Ectodermal cell (in vitro differentiated cells): ENCODE measurements at regions not wholly inside any gene's neighbourhood (a gene's known extent, or its start where the extent isn't known, plus 50 kb on each side); places are given as distances from the start of the nearest gene placed in this dataset.

Experiments
- H3K27ac ChIP-seq: 2 replicates; pipeline ENCODE4 v1.7.0; 2013; ENCODE audit warnings: mild to moderate bottlenecking, low read depth, low read length; ENCODE audit not compliant: insufficient read depth, poor library complexity, severe bottlenecking
- H3K27me3 ChIP-seq: 2 replicates; pipeline ENCODE4 v1.7.0; 2013; ENCODE audit warnings: mild to moderate bottlenecking, low read length; ENCODE audit not compliant: insufficient read depth, control insufficient read depth, poor library complexity, severe bottlenecking
- H3K36me3 ChIP-seq: one replicate; pipeline ENCODE4 v1.7.0; 2013; ENCODE audit warnings: low read length; ENCODE audit not compliant: control insufficient read depth, insufficient read depth
- H3K4me1 ChIP-seq: one replicate; pipeline ENCODE4 v1.7.0; 2013; ENCODE audit warnings: low read length; ENCODE audit not compliant: control insufficient read depth, insufficient read depth
- H3K4me3 ChIP-seq: 2 replicates; pipeline ENCODE4 v1.7.0; 2013; ENCODE audit warnings: low read depth, low read length, control low read depth; ENCODE audit not compliant: insufficient read depth
- H3K9me3 ChIP-seq: 2 replicates; pipeline ENCODE4 v1.7.0; 2013; ENCODE audit warnings: mild to moderate bottlenecking, low read length, moderate library complexity; ENCODE audit not compliant: control insufficient read depth
- WGBS, 2 experiments: methylation state at CpG; one replicate each; pipeline ENCODE4 v1.1.7; 2013; ENCODE audit warnings: missing lambda C conversion rate in 2 of 2; 5-methylcytosine and 5-hydroxymethylcytosine counted together

- Histone ChIP-seq H3K4me1 (no peaks in the 10 kb centered on the region), H3K9me3 (no peaks in the 10 kb centered on the region), H3K36me3 (no peaks in the 10 kb centered on the region), H3K27ac (no peak overlapping the region), H3K27me3 (no peaks in the 10 kb centered on the region), H3K4me3 (no peak overlapping the region)
These were observed 516.2 kb downstream of the ELAVL2 start for GRCh38 chr9:23309800-23310199.

DNA sequence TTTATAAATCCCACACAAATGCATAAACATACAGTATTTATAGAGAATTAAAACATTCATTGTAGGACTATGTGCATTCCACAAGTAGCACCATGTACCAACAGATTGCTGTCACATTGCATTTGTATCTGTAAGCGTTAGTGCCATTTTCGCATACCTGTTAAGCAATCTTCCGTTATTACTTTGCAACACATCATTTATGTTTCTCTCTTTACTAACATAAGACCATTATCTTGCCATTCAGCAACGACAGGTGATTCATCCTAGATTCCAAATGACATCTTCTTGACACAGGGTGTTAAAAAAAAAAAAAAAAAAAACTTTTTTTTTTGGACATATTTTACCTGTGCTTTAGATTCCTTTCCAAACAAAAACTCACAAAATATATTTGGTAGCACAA lies 511.8 kb downstream of the ELAVL2 start:
- Histone ChIP-seq H3K36me3 (no peaks in the 10 kb centered on the region), H3K27me3 (no peaks in the 10 kb centered on the region), H3K9me3 (no peaks in the 10 kb centered on the region), H3K27ac (no peak overlapping the region), H3K4me1 (no peaks in the 10 kb centered on the region), H3K4me3 (no peak overlapping the region)
- 94 to 97% methylated on average over 4 of the region's 4 CpGs for WGBS, 2 experiments

GRCh38 chr9:23319092-23319491 lies 506.9 kb downstream of the ELAVL2 start:
- H3K27me3 ChIP-seq, result no peaks in the 10 kb centered on the region
- no peaks in the 10 kb centered on the region for H3K36me3 ChIP-seq
- H3K27ac ChIP-seq, result no peak overlapping the region
- H3K4me1 ChIP-seq, result no peaks in the 10 kb centered on the region
- H3K4me3 ChIP-seq, result no peak overlapping the region
- no peaks in the 10 kb centered on the region for H3K9me3 ChIP-seq

- Histone ChIP-seq H3K27me3 (no peaks in the 10 kb centered on the region), H3K36me3 (no peaks in the 10 kb centered on the region), H3K27ac (no peak overlapping the region), H3K9me3 (no peaks in the 10 kb centered on the region), H3K4me3 (no peak overlapping the region), H3K4me1 (no peaks in the 10 kb centered on the region)
- 90 to 93% methylated on average over 2 of the region's 2 CpGs for WGBS, 2 experiments
These were observed 505.0 kb downstream of the ELAVL2 start for GRCh38 chr9:23321049-23321448.

DNA sequence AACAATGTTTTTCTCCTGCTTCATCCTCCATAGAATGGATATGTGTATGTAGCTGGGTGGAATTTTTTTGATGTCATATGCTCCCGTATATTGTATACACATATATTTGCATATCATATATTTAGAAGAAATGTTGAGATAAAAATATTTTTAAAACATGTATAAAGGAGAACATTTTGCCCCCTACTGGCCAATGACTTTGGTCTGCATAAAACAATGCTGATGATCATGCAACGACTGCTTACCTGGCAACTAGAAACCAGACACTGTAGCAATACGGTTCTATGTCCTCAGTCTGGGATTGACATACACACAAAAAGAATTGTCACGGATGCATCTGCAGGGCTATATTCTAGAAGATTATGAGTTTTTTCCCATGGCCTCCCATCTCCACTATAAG lies 503.6 kb downstream of the ELAVL2 start:
- Histone ChIP-seq H3K27me3 (no peaks in the 10 kb centered on the region), H3K9me3 (no peaks in the 10 kb centered on the region), H3K4me3 (no peak overlapping the region), H3K4me1 (no peaks in the 10 kb centered on the region), H3K36me3 (no peaks in the 10 kb centered on the region), H3K27ac (no peak overlapping the region)
- 68 to 87% methylated on average over 3 of the region's 4 CpGs for WGBS, 2 experiments

GRCh38 chr9:23324511-23324910 lies 501.5 kb downstream of the ELAVL2 start:
- H3K4me1 ChIP-seq, result no peaks in the 10 kb centered on the region
- 55 to 63% methylated on average over 4 of the region's 4 CpGs for WGBS, 2 experiments
- H3K27ac ChIP-seq, result no peak overlapping the region
- no peaks in the 10 kb centered on the region for H3K27me3 ChIP-seq
- no peaks in the 10 kb centered on the region for H3K9me3 ChIP-seq
- no peaks in the 10 kb centered on the region for H3K36me3 ChIP-seq
- no peak overlapping the region for H3K4me3 ChIP-seq

DNA sequence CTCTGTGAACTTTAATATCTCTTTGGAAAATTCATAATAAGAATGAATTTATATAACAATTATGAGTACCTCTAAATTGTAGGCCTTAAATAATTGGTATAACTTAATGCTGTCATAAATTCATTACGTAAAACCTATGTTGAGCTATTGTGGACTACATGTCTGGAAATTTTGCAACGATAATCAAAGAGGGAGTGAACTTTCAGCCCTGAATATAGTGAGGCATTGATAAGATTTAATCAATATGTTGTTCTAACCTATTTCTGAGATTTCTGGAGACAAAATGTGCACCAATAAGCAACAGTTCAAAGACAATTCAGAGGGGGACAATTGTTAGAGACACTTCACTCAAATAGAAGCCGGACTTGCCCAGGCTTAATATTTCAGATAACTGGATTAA lies 499.4 kb downstream of the ELAVL2 start:
- H3K9me3 ChIP-seq, result no peaks in the 10 kb centered on the region
- H3K27me3 ChIP-seq, result no peaks in the 10 kb centered on the region
- no peaks in the 10 kb centered on the region for H3K4me1 ChIP-seq
- H3K27ac ChIP-seq, result no peak overlapping the region
- 93 to 96% methylated on average over 3 of the region's 3 CpGs for WGBS, 2 experiments
- H3K36me3 ChIP-seq, result no peaks in the 10 kb centered on the region
- no peak overlapping the region for H3K4me3 ChIP-seq

GRCh38 chr9:23341346-23341745 lies 484.7 kb downstream of the ELAVL2 start:
- H3K4me1 ChIP-seq, result no peaks in the 10 kb centered on the region
- H3K27ac ChIP-seq, result no peak overlapping the region
- no peaks in the 10 kb centered on the region for H3K27me3 ChIP-seq
- H3K9me3 ChIP-seq, result no peaks in the 10 kb centered on the region
- no peak overlapping the region for H3K4me3 ChIP-seq
- WGBS, 2 experiments, result 88 to 89% methylated on average over 3 of the region's 3 CpGs
- H3K36me3 ChIP-seq, result no peaks in the 10 kb centered on the region

DNA sequence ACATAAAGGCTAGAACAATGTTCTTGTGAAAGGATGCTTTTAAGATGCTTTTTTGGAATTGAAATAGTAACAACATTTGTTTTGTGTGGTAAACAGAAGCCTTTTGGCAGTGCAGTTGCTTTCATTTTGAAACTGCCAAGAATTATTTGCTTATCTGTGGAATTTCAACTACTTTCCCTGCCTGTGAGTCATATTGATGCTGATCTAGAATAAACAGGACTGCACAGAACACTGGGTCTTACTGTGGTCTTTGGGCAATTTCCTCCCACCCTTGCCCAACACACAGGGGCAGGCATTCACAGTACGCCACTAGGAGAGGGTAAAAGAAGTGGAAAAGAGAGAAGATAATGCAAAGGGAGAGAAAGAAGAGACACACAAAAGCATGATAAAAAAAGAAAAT lies 483.7 kb downstream of the ELAVL2 start:
- WGBS, 2 experiments, result 83 to 88% methylated on average over 1 of the region's 1 CpG
- H3K4me1 ChIP-seq, result no peaks in the 10 kb centered on the region
- no peaks in the 10 kb centered on the region for H3K9me3 ChIP-seq
- H3K4me3 ChIP-seq, result no peak overlapping the region
- H3K27ac ChIP-seq, result no peak overlapping the region
- no peaks in the 10 kb centered on the region for H3K27me3 ChIP-seq
- no peaks in the 10 kb centered on the region for H3K36me3 ChIP-seq

DNA sequence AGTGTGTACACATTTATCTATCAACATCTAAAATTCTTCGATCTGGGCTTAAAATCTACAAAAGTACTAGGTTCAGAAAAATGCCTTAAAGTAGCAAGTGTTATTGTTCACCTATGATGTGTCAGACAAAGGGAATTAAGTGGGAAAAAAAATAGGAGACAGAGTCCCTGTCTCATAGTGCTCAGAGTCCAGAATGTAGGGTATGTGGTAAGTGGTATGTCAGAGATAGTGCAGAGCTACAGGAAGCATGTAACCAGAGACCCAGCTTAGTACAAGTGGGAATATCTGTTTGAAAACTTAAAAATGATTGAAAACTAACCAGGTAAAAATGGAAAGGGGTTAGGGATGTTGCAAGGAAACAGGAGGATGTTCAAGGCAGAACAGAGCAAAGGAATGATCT lies 482.8 kb downstream of the ELAVL2 start:
- Histone ChIP-seq H3K9me3 (no peaks in the 10 kb centered on the region), H3K36me3 (no peaks in the 10 kb centered on the region), H3K27me3 (no peaks in the 10 kb centered on the region), H3K27ac (no peak overlapping the region), H3K4me3 (no peak overlapping the region), H3K4me1 (no peaks in the 10 kb centered on the region)
- WGBS, 2 experiments, result 100% methylated on average over 1 of the region's 1 CpG

DNA sequence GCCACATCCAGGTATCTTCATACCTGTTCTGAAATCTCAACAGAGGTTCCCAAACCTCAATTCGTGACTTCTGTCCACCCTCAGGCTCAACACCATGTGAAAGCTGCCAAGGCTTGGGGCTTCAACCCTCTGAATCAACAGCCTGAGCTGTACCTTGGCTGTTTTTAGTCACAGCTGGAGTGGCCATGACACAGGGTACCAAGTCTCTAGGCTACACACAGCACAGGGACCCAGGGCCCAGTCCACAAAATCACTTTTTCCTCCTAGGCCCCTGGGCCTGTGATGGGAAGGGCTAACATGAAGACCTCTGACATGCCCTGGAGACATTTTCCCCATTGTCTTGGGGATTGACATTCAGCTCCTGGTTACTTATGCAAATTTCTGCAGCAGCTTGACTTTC lies 464.9 kb downstream of the ELAVL2 start:
- WGBS, 2 experiments, result 93 to 97% methylated on average over 1 of the region's 1 CpG
- no peaks in the 10 kb centered on the region for H3K4me1 ChIP-seq
- H3K27ac ChIP-seq, result no peak overlapping the region
- no peaks in the 10 kb centered on the region for H3K9me3 ChIP-seq
- H3K4me3 ChIP-seq, result no peak overlapping the region
- no peaks in the 10 kb centered on the region for H3K27me3 ChIP-seq
- no peaks in the 10 kb centered on the region for H3K36me3 ChIP-seq
